H1 (cell line): ENCODE measurements at regions not wholly inside any gene's neighbourhood (a gene's known extent, or its start where the extent isn't known, plus 50 kb on each side); places are given as distances from the start of the nearest gene placed in this dataset.

Experiments
- CTCF ChIA-PET: fragments of 300-600 bp; sonication (Branson Sonifier 250); formaldehyde crosslinking; loops from one replicate; lab custom pipeline; 2021; ENCODE audit not compliant: partially characterized antibody; lab: Charles Lee
- POLR2A ChIA-PET: fragments of 300-600 bp; sonication (Branson Sonifier 250); formaldehyde crosslinking; loops from one replicate; lab custom pipeline; 2021; ENCODE audit warnings: inconsistent platforms; ENCODE audit not compliant: partially characterized antibody; lab: Charles Lee
- DNase-seq, 2 experiments: peaks; one replicate each; pipeline versions ENCODE4 v3.0.0 to v3.0.0-alpha.2; 2010 to 2022; ENCODE audit warnings: low spot score in 2 of 2, low read depth in 1 of 2, mixed read lengths in 1 of 2
- FAIRE-seq: peaks from 2 replicates; lab custom pipeline; 2011; peaks lifted over from hg19 to GRCh38; lab: Jason Lieb, UNC
- H2AFZ ChIP-seq: 2 replicates; pipeline ENCODE4 v1.8.1; 2012; ENCODE audit warnings: low read length, inconsistent platforms
- H2AK5ac ChIP-seq: 2 replicates; pipeline ENCODE4 v1.6.1; 2013; ENCODE audit warnings: low read depth, low read length
- H2BK120ac ChIP-seq: replicated peaks from 2 replicates; pipeline ENCODE3; 2013; ENCODE audit warnings: low read depth, low read length, inconsistent platforms
- H2BK12ac ChIP-seq: 2 replicates; pipeline ENCODE4 v1.6.1; 2013; ENCODE audit warnings: low read depth, low read length
- H2BK15ac ChIP-seq: 2 replicates; pipeline ENCODE4 v1.6.1; 2013; ENCODE audit warnings: low read length
- H2BK20ac ChIP-seq: 2 replicates; pipeline ENCODE4 v1.6.1; 2013; ENCODE audit warnings: low read length
- H2BK5ac ChIP-seq: 2 replicates; pipeline ENCODE4 v1.6.1; 2013; ENCODE audit warnings: low read depth, low read length
- H3K14ac ChIP-seq: 2 replicates; pipeline ENCODE4 v1.6.1; 2013; ENCODE audit warnings: inconsistent platforms; ENCODE audit not compliant: insufficient read length
- H3K18ac ChIP-seq: 2 replicates; pipeline ENCODE4 v1.6.1; 2013; ENCODE audit warnings: low read length; ENCODE audit errors: extremely low read depth
- H3K23ac ChIP-seq: 2 replicates; pipeline ENCODE4 v1.6.1; 2013; ENCODE audit warnings: inconsistent platforms; ENCODE audit not compliant: insufficient read length
- H3K23me2 ChIP-seq: 2 replicates; pipeline ENCODE4 v1.6.1; 2013; ENCODE audit warnings: low read depth, low read length
- H3K27ac ChIP-seq: 2 replicates; pipeline ENCODE4 v1.6.1; 2011; ENCODE audit warnings: low read depth, low read length, inconsistent platforms
- H3K27me3 ChIP-seq, 4 experiments: replicated peaks in 1 of 4; 1 replicate in 1 of 4; 2 replicates in 3 of 4; pipeline versions ENCODE4 v1.6.1 to v1.8.1; 2011 to 2013; ENCODE audit warnings: low read length in 3 of 4, mild to moderate bottlenecking in 3 of 4, inconsistent platforms in 2 of 4, mixed read lengths in 2 of 4, moderate library complexity in 1 of 4; ENCODE audit not compliant: control insufficient read depth in 3 of 4, insufficient read depth in 3 of 4; ENCODE audit errors: extremely low read depth in 1 of 4
- H3K36me3 ChIP-seq, 4 experiments: 2 replicates each; pipeline versions ENCODE4 v1.6.1 to v1.8.1; 2011 to 2013; ENCODE audit warnings: mild to moderate bottlenecking in 4 of 4, low read length in 3 of 4, moderate library complexity in 2 of 4, control low read depth in 1 of 4, inconsistent platforms in 1 of 4; ENCODE audit not compliant: insufficient read depth in 4 of 4, control insufficient read depth in 2 of 4
- H3K4ac ChIP-seq: replicated peaks from 2 replicates; pipeline ENCODE3; 2013; ENCODE audit warnings: low read length, low read depth, mixed read lengths, inconsistent platforms; ENCODE audit not compliant: insufficient read length
- H3K4me1 ChIP-seq, 4 experiments: replicated peaks in 1 of 4; 1 replicate in 1 of 4; 2 replicates in 3 of 4; pipeline versions ENCODE4 v1.6.1 to v1.8.1; 2011 to 2013; ENCODE audit warnings: low read length in 3 of 4, inconsistent platforms in 2 of 4, mixed read lengths in 1 of 4; ENCODE audit not compliant: insufficient read depth in 4 of 4, control insufficient read depth in 3 of 4
- H3K4me2 ChIP-seq, 2 experiments: 2 replicates each; pipeline versions ENCODE4 v1.6.1 to v1.8.1; 2011 to 2013; ENCODE audit warnings: low read depth in 2 of 2, low read length in 2 of 2, control low read depth in 1 of 2, inconsistent platforms in 1 of 2, mild to moderate bottlenecking in 1 of 2; ENCODE audit not compliant: insufficient read depth in 1 of 2
- H3K4me3 ChIP-seq, 4 experiments: fragments of 200-600, 300-600 bp in 1 of 4; sonication (generic), shearing (Covaris generic), sonication (Bioruptor Twin) in 1 of 4; 2 replicates each; pipeline versions ENCODE4 v1.5.1 to v1.8.1; 2011 to 2016; ENCODE audit warnings: low read length in 4 of 4, low read depth in 3 of 4, control low read depth in 2 of 4, inconsistent platforms in 2 of 4, mild to moderate bottlenecking in 2 of 4, mixed read lengths in 1 of 4, moderate library complexity in 1 of 4; ENCODE audit not compliant: insufficient read depth in 2 of 4; ENCODE audit errors: extremely low read depth in 1 of 4
- H3K56ac ChIP-seq: replicated peaks from 2 replicates; pipeline ENCODE3; 2013; ENCODE audit warnings: low read depth, mild to moderate bottlenecking, mixed read lengths, low read length, inconsistent platforms; ENCODE audit not compliant: insufficient read length
- H3K79me1 ChIP-seq: 2 replicates; pipeline ENCODE4 v1.6.1; 2013; ENCODE audit warnings: low read depth, low read length, control low read depth
- H3K79me2 ChIP-seq, 2 experiments: 2 replicates each; pipeline versions ENCODE4 v1.6.1 to v1.8.1; 2012 to 2013; ENCODE audit warnings: low read length in 2 of 2, mild to moderate bottlenecking in 2 of 2, inconsistent platforms in 1 of 2; ENCODE audit not compliant: insufficient read depth in 2 of 2, control insufficient read depth in 1 of 2
- H3K9ac ChIP-seq, 4 experiments: replicated peaks in 1 of 4; 1 replicate in 1 of 4; 2 replicates in 3 of 4; pipeline versions ENCODE4 v1.6.1 to v1.8.1; 2011 to 2013; ENCODE audit warnings: low read depth in 3 of 4, low read length in 3 of 4, control low read depth in 2 of 4, mild to moderate bottlenecking in 2 of 4, moderate library complexity in 2 of 4, inconsistent platforms in 1 of 4; ENCODE audit errors: extremely low read depth in 1 of 4
- H3K9me3 ChIP-seq, 2 experiments: 2 replicates each; pipeline versions ENCODE4 v1.6.1 to v1.8.1; 2012 to 2013; ENCODE audit warnings: mild to moderate bottlenecking in 2 of 2, moderate library complexity in 2 of 2, control low read depth in 1 of 2, inconsistent platforms in 1 of 2, low read depth in 1 of 2, low read length in 1 of 2, mixed read lengths in 1 of 2; ENCODE audit not compliant: insufficient read depth in 2 of 2
- H4K20me1 ChIP-seq, 2 experiments: replicated peaks in 1 of 2; 2 replicates each; pipeline versions ENCODE3 to v1.8.1; 2011 to 2013; ENCODE audit warnings: inconsistent platforms in 2 of 2, low read length in 2 of 2, mild to moderate bottlenecking in 1 of 2; ENCODE audit not compliant: insufficient read depth in 2 of 2, control insufficient read depth in 1 of 2
- H4K5ac ChIP-seq: 2 replicates; pipeline ENCODE4 v1.6.1; 2013; ENCODE audit warnings: low read length, low read depth, mixed read lengths, inconsistent platforms; ENCODE audit not compliant: insufficient read length
- H4K8ac ChIP-seq: 2 replicates; pipeline ENCODE4 v1.8.0; 2013; ENCODE audit warnings: mild to moderate bottlenecking, moderate library complexity, low read length, inconsistent platforms; ENCODE audit not compliant: insufficient read depth; ENCODE audit errors: extremely low read depth
- H4K91ac ChIP-seq: replicated peaks from 2 replicates; pipeline ENCODE3; 2013; ENCODE audit warnings: low read length, mixed read lengths, inconsistent platforms; ENCODE audit not compliant: insufficient read length
- CEBPB ChIP-seq: IDR thresholded peaks from 2 replicates; pipeline ENCODE4 v1.6.1; 2012; ENCODE audit warnings: low read depth, low read length
- GABPA ChIP-seq: IDR thresholded peaks from 2 replicates; pipeline ENCODE4 v1.6.1; 2011; ENCODE audit warnings: mild to moderate bottlenecking, low read length, moderate library complexity, borderline replicate concordance; ENCODE audit not compliant: insufficient read depth
- WGBS, 2 experiments: shearing (Covaris generic) in 1 of 2; methylation state at CpG; one replicate each; pipeline versions ENCODE4 v1.1.6 to v1.1.7; 2013 to 2015; ENCODE audit warnings: low lambda C conversion rate in 2 of 2, mixed read lengths in 2 of 2, inconsistent platforms in 1 of 2, low coverage in 1 of 2, missing lambda C conversion rate in 1 of 2; ENCODE audit not compliant: insufficient replicate concordance in 2 of 2, insufficient coverage in 1 of 2, insufficient read length in 1 of 2; ENCODE audit errors: extremely low coverage in 1 of 2, missing lambda C conversion rate in 1 of 2; 5-methylcytosine and 5-hydroxymethylcytosine counted together

- ChIA-PET CTCF (interaction anchor here (0.5 to 0.8 kb wide), 3 partner anchors 17 to 227 kb away, joined by 3 read pairs; no protein-coding TSS in a partner anchor), POLR2A (no interaction called here)
- Histone ChIP-seq H3K14ac (no peak overlapping the region), H2AFZ (no peak overlapping the region), H3K4ac (no peak overlapping the region), H3K27me3 (peaks cover 25 to 57% (median 34%) of the 10 kb centered on the region in 4 experiments), H4K5ac (no peak overlapping the region), H4K20me1 (no peaks in the 10 kb centered on the region), H3K27ac (no peak overlapping the region), H3K9me3 (no peaks in the 10 kb centered on the region), H3K36me3 (no peaks in the 10 kb centered on the region), H3K4me3 (no peak overlapping the region), H2BK15ac (no peak overlapping the region), H4K8ac (no peak overlapping the region), H3K79me2 (no peaks in the 10 kb centered on the region), H3K56ac (no peak overlapping the region), H4K91ac (no peak overlapping the region), H2BK120ac (no peak overlapping the region), H3K4me1 (no peaks in the 10 kb centered on the region), H3K9ac (no peak overlapping the region), H2BK20ac (no peak overlapping the region), H2BK5ac (no peak overlapping the region), H3K4me2 (no peak overlapping the region), H3K23ac (no peak overlapping the region), H3K18ac (no peak overlapping the region), H2BK12ac (no peak overlapping the region), H2AK5ac (no peak overlapping the region), H3K23me2 (no peaks in the 10 kb centered on the region), H3K79me1 (no peaks in the 10 kb centered on the region)
- FAIRE-seq (no peak), DNase-seq (no peak)
- 100% methylated on average over 1 of the region's 1 CpG; no CpG with 5 or more reads in 1 of the 2 experiments for WGBS, 2 experiments
- TF ChIP-seq GABPA, result no peak
- peak; percentile 27; the same call in 1 of the 2 replicates for TF ChIP-seq CEBPB
These were observed 655.5 kb downstream of the KCNA4 start for GRCh38 chr11:29361369-29361768.
